ENCODE measurements at regions not wholly inside any gene's neighbourhood (a gene's known extent, or its start where the extent isn't known, plus 50 kb on each side); places are given as distances from the start of the nearest gene placed in this dataset.

DNA sequence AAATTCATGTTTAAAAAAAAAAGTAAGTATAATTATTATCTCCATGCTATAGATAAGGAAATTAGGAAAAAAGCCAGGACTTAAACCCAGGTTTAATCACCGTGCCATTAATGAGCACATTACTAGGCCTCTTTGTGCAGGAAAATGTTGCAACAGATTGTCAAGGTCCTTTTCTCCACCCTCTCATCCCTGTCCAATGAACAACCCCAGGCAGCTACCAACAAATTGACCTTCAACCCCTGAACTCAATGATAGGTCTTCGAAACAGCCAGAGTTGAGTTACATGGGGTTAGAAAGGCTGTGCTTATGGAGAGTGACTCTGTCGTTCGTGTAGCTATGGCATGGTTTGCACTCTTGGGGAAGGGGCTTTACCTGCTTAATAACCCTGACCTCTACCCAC is 84.2 kb upstream of the CTNNB1 start:
- TF ChIP-seq CTCF (conservative IDR thresholded peaks at IDR 0.05 in 1 of 2, IDR thresholded peaks at IDR 0.05 in 1 of 2; ENCODE audit: low read depth in 1 of 2, low read length in 2 of 2) (no peak), EZH2 (IDR thresholded peaks at IDR 0.05; ENCODE audit: low read length, missing control alignments) (no peak)

Data from fibroblast of lung (primary cell).